ENCODE measurements at regions not wholly inside any gene's neighbourhood (a gene's known extent, or its start where the extent isn't known, plus 50 kb on each side); places are given as distances from the start of the nearest gene placed in this dataset.

GRCh38 chr3:98650971-98651779 is 57.8 kb upstream of the CPOX start:
- H3K79me2 ChIP-seq (ENCODE audit: insufficient read depth) = no peaks in the 10 kb centered on the region
- H3F3A ChIP-seq (ENCODE audit: insufficient read depth) = no peaks in the 10 kb centered on the region
- no peak overlapping the region for H3K9ac ChIP-seq
- no peak overlapping the region for H3K27ac ChIP-seq
- peaks cover 21% of the 10 kb centered on the region; the same call in 1 of the 2 replicates for H3K27me3 ChIP-seq (replicated peaks; ENCODE audit: insufficient read depth)
- H3K9me2 ChIP-seq (ENCODE audit: insufficient read depth) = no peaks in the 10 kb centered on the region
- in situ Hi-C loops (cut with MboI) = no loop called here
- H3K4me2 ChIP-seq (ENCODE audit: unreplicated experiment) = no peak overlapping the region
- H3K4me3 ChIP-seq = no peak overlapping the region
- no peaks in the 10 kb centered on the region for H3K36me3 ChIP-seq (ENCODE audit: low read depth)
- no peaks in the 10 kb centered on the region for H3K4me1 ChIP-seq (ENCODE audit: insufficient read depth)
- H3K9me3 ChIP-seq (ENCODE audit: low read depth) = no peaks in the 10 kb centered on the region
- TF ChIP-seq EZH2 (IDR thresholded peaks at IDR 0.05; ENCODE audit: insufficient read depth, poor library complexity, severe bottlenecking) (no peak), EZH2phosphoT487 (IDR thresholded peaks at IDR 0.05; ENCODE audit: insufficient read depth, low read depth) (no peak)
- DNase-seq = no peak
- no peaks in the 10 kb centered on the region for H4K20me1 ChIP-seq (ENCODE audit: insufficient read depth)
- 27 to 31% methylated on average over 3 of the region's 3 CpGs for WGBS, 2 experiments (ENCODE audit: low coverage in 1 of 2, low lambda C conversion rate in 2 of 2, missing lambda C conversion rate in 2 of 2)
- H2AFZ ChIP-seq = no peak overlapping the region

- Histone ChIP-seq H3K27me3 (replicated peaks; ENCODE audit: insufficient read depth) (peaks cover 23% of the 10 kb centered on the region; the same call in 1 of the 2 replicates), H2AFZ (no peak overlapping the region), H3K4me3 (no peak overlapping the region), H3K36me3 (ENCODE audit: low read depth) (no peaks in the 10 kb centered on the region), H3K79me2 (ENCODE audit: insufficient read depth) (no peaks in the 10 kb centered on the region), H3K9ac (no peak overlapping the region), H3K4me1 (ENCODE audit: insufficient read depth) (no peaks in the 10 kb centered on the region), H4K20me1 (ENCODE audit: insufficient read depth) (no peaks in the 10 kb centered on the region), H3K27ac (no peak overlapping the region), H3F3A (ENCODE audit: insufficient read depth) (no peaks in the 10 kb centered on the region), H3K9me3 (ENCODE audit: low read depth) (no peaks in the 10 kb centered on the region), H3K9me2 (ENCODE audit: insufficient read depth) (no peaks in the 10 kb centered on the region), H3K4me2 (ENCODE audit: unreplicated experiment) (no peak overlapping the region)
- DNase-seq = no peak
- no peak for TF ChIP-seq EZH2phosphoT487 (IDR thresholded peaks at IDR 0.05; ENCODE audit: insufficient read depth, low read depth)
- TF ChIP-seq EZH2 (IDR thresholded peaks at IDR 0.05; ENCODE audit: insufficient read depth, poor library complexity, severe bottlenecking) = no peak
- in situ Hi-C loops (cut with MboI) = no loop called here
These were observed 58.3 kb upstream of the CPOX start for GRCh38 chr3:98651780-98652077.

GRCh38 chr3:98655666-98656065 is 62.3 kb upstream of the CPOX start:
- H3K36me3 ChIP-seq (ENCODE audit: low read depth) = no peaks in the 10 kb centered on the region
- H3K27me3 ChIP-seq (replicated peaks; ENCODE audit: insufficient read depth) = peaks cover 27% of the 10 kb centered on the region
- no peaks in the 10 kb centered on the region for H3K9me3 ChIP-seq (ENCODE audit: low read depth)
- H3K27ac ChIP-seq = no peak overlapping the region
- no peaks in the 10 kb centered on the region for H3K79me2 ChIP-seq (ENCODE audit: insufficient read depth)
- no peaks in the 10 kb centered on the region for H3F3A ChIP-seq (ENCODE audit: insufficient read depth)
- no peak overlapping the region for H2AFZ ChIP-seq
- H3K4me1 ChIP-seq (ENCODE audit: insufficient read depth) = no peaks in the 10 kb centered on the region
- in situ Hi-C loops (cut with MboI) = no loop called here
- H3K4me3 ChIP-seq = no peak overlapping the region
- no peak overlapping the region for H3K4me2 ChIP-seq (ENCODE audit: unreplicated experiment)
- DNase-seq = peak; percentile 64
- TF ChIP-seq EZH2phosphoT487 (IDR thresholded peaks at IDR 0.05; ENCODE audit: insufficient read depth, low read depth) = no peak
- no peak for TF ChIP-seq EZH2 (IDR thresholded peaks at IDR 0.05; ENCODE audit: insufficient read depth, poor library complexity, severe bottlenecking)
- no peaks in the 10 kb centered on the region for H4K20me1 ChIP-seq (ENCODE audit: insufficient read depth)
- no peaks in the 10 kb centered on the region for H3K9me2 ChIP-seq (ENCODE audit: insufficient read depth)
- no peak overlapping the region for H3K9ac ChIP-seq
- 4 to 12% methylated on average over 3 of the region's 3 CpGs for WGBS, 2 experiments (ENCODE audit: low coverage in 1 of 2, low lambda C conversion rate in 2 of 2, missing lambda C conversion rate in 2 of 2)

- 10 to 15% methylated on average over 23 to 25 of the region's 25 CpGs for WGBS, 2 experiments (ENCODE audit: low coverage in 1 of 2, low lambda C conversion rate in 2 of 2, missing lambda C conversion rate in 2 of 2)
- H3K9me2 ChIP-seq (ENCODE audit: insufficient read depth) = no peaks in the 10 kb centered on the region
- no peaks in the 10 kb centered on the region for H4K20me1 ChIP-seq (ENCODE audit: insufficient read depth)
- H3K36me3 ChIP-seq (ENCODE audit: low read depth) = no peaks in the 10 kb centered on the region
- H3F3A ChIP-seq (ENCODE audit: insufficient read depth) = no peaks in the 10 kb centered on the region
- H3K4me2 ChIP-seq (ENCODE audit: unreplicated experiment) = no peak overlapping the region
- in situ Hi-C loops (cut with MboI) = no loop called here
- H3K4me1 ChIP-seq (ENCODE audit: insufficient read depth) = no peaks in the 10 kb centered on the region
- no peak overlapping the region for H3K9ac ChIP-seq
- H2AFZ ChIP-seq = no peak overlapping the region
- TF ChIP-seq EZH2 (IDR thresholded peaks at IDR 0.05; ENCODE audit: insufficient read depth, poor library complexity, severe bottlenecking) (no peak), EZH2phosphoT487 (IDR thresholded peaks at IDR 0.05; ENCODE audit: insufficient read depth, low read depth) (no peak)
- H3K9me3 ChIP-seq (ENCODE audit: low read depth) = no peaks in the 10 kb centered on the region
- no peaks in the 10 kb centered on the region for H3K79me2 ChIP-seq (ENCODE audit: insufficient read depth)
- no peak overlapping the region for H3K4me3 ChIP-seq
- peaks cover 36% of the 10 kb centered on the region for H3K27me3 ChIP-seq (replicated peaks; ENCODE audit: insufficient read depth)
- H3K27ac ChIP-seq = no peak overlapping the region
- peak; percentile 3 for DNase-seq
These were observed 64.0 kb upstream of the CPOX start for GRCh38 chr3:98657457-98657856.
